Tibial nerve (tissue), 4 donors: ENCODE measurements at regions not wholly inside any gene's neighbourhood (a gene's known extent, or its start where the extent isn't known, plus 50 kb on each side); places are given as distances from the start of the nearest gene placed in this dataset.

Experiments used
- DNase-seq, 2 donors: peaks; one replicate each; pipeline ENCODE4 v3.0.0-alpha.2; 2019; ENCODE audit warnings: low spot score in 2 of 2
- H3K27ac ChIP-seq, 4 donors: fragments of 200-600 bp; sonication (generic) in 3 of 4; one replicate each; pipeline ENCODE4 v1.5.1; 2017 to 2019; ENCODE audit warnings: mild to moderate bottlenecking in 1 of 4
- H3K27me3 ChIP-seq, 2 donors: fragments of 200-600 bp; sonication (generic) in 1 of 2; one replicate each; pipeline versions ENCODE4 v1.5.1 to v1.6.0; 2017 to 2019
- H3K36me3 ChIP-seq, 3 donors: fragments of 200-600 bp; sonication (generic); one replicate each; pipeline ENCODE4 v1.5.1; 2018 to 2019
- H3K4me1 ChIP-seq, 4 donors: fragments of 200-600 bp; sonication (generic) in 3 of 4; one replicate each; pipeline ENCODE4 v1.5.1; 2017 to 2019
- H3K4me3 ChIP-seq, 4 donors: fragments of 200-600 bp; sonication (generic) in 3 of 4; one replicate each; pipeline ENCODE4 v1.5.1; 2017 to 2019; ENCODE audit warnings: mild to moderate bottlenecking in 1 of 4, moderate library complexity in 1 of 4
- H3K9me3 ChIP-seq, 4 donors: fragments of 200-600 bp; sonication (generic) in 3 of 4; one replicate each; pipeline ENCODE4 v1.5.1; 2017 to 2019
- CTCF ChIP-seq, 5 experiments: fragments of 200-600 bp in 3 of 5; fragments of 450-650 bp in 2 of 5; sonication (generic) in 3 of 5; IDR thresholded peaks; one replicate each; pipeline ENCODE4 v1.5.1; 2016 to 2019; ENCODE audit warnings: antibody characterized with exemption in 5 of 5, mild to moderate bottlenecking in 3 of 5, moderate library complexity in 2 of 5
- EP300 ChIP-seq, 2 donors: sonication (generic); formaldehyde crosslinking; IDR thresholded peaks; one replicate each; pipeline ENCODE4 v1.6.1; 2017; ENCODE audit warnings: antibody characterized with exemption in 2 of 2, mild to moderate bottlenecking in 1 of 2
- POLR2A ChIP-seq, 2 donors: fragments of 450-650 bp; IDR thresholded peaks; one replicate each; pipeline ENCODE4 v1.6.1; 2017; ENCODE audit warnings: antibody characterized with exemption in 2 of 2, mild to moderate bottlenecking in 2 of 2, moderate library complexity in 2 of 2
- WGBS, 2 donors: methylation state at CpG; one replicate each; pipeline ENCODE4 v1.1.5; 2018; 5-methylcytosine and 5-hydroxymethylcytosine counted together

GRCh38 chr1:229853751-229854150 is 213.3 kb upstream of the GALNT2 start:
- 95 to 97% methylated on average over 3 of the region's 3 CpGs for WGBS, 2 donors
- H3K9me3 ChIP-seq, result no peaks in the 10 kb centered on the region
- peaks cover 0 to 3% (median 0%) of the 10 kb centered on the region in 4 donors for H3K4me1 ChIP-seq
- no peak for DNase-seq
- TF ChIP-seq POLR2A (IDR thresholded peaks at IDR 0.05) (no peak), CTCF (IDR thresholded peaks at IDR 0.05) (no peak), EP300 (IDR thresholded peaks at IDR 0.05) (no peak)
- H3K27ac ChIP-seq, result no peak overlapping the region
- H3K27me3 ChIP-seq, result no peaks in the 10 kb centered on the region
- no peak overlapping the region for H3K4me3 ChIP-seq
- no peaks in the 10 kb centered on the region for H3K36me3 ChIP-seq

- no peak for DNase-seq
- H3K4me1 ChIP-seq, result peaks cover 0 to 3% (median 0%) of the 10 kb centered on the region in 4 donors
- no peaks in the 10 kb centered on the region for H3K36me3 ChIP-seq
- no peaks in the 10 kb centered on the region for H3K9me3 ChIP-seq
- TF ChIP-seq CTCF (IDR thresholded peaks at IDR 0.05), result no peak
- TF ChIP-seq POLR2A (IDR thresholded peaks at IDR 0.05), result no peak
- TF ChIP-seq EP300 (IDR thresholded peaks at IDR 0.05), result no peak
- WGBS, 2 donors, result 90 to 96% methylated on average over 1 of the region's 1 CpG
- no peak overlapping the region for H3K27ac ChIP-seq
- H3K27me3 ChIP-seq, result no peaks in the 10 kb centered on the region
- H3K4me3 ChIP-seq, result no peak overlapping the region
Observed at GRCh38 chr1:229854620-229855019, 212.4 kb upstream of the GALNT2 start.

- Histone ChIP-seq H3K27me3 (no peaks in the 10 kb centered on the region), H3K4me1 (peaks cover 0 to 3% (median 0%) of the 10 kb centered on the region in 4 donors), H3K27ac (peak overlapping the region in 1 of 4 donors; percentile 62), H3K4me3 (peak overlapping the region in 2 of 4 donors; percentile 9 to 31), H3K9me3 (no peaks in the 10 kb centered on the region), H3K36me3 (no peaks in the 10 kb centered on the region)
- WGBS, 2 donors, result 66 to 70% methylated on average over 7 of the region's 7 CpGs
- DNase-seq, result no peak
- TF ChIP-seq POLR2A (IDR thresholded peaks at IDR 0.05), result no peak
- no peak for TF ChIP-seq CTCF (IDR thresholded peaks at IDR 0.05)
- TF ChIP-seq EP300 (IDR thresholded peaks at IDR 0.05), result no peak
Observed at GRCh38 chr1:229856009-229856650, 210.9 kb upstream of the GALNT2 start.

GRCh38 chr1:229857585-229857984 is 209.5 kb upstream of the GALNT2 start:
- Histone ChIP-seq H3K9me3 (no peaks in the 10 kb centered on the region), H3K4me3 (no peak overlapping the region), H3K36me3 (no peaks in the 10 kb centered on the region), H3K4me1 (peaks cover 0 to 5% (median 2%) of the 10 kb centered on the region in 4 donors), H3K27me3 (no peaks in the 10 kb centered on the region), H3K27ac (peak overlapping the region in 1 of 4 donors; percentile 9)
- 73 to 78% methylated on average over 4 of the region's 4 CpGs for WGBS, 2 donors
- TF ChIP-seq EP300 (IDR thresholded peaks at IDR 0.05), result no peak
- no peak for TF ChIP-seq CTCF (IDR thresholded peaks at IDR 0.05)
- no peak for DNase-seq

- no peak overlapping the region for H3K4me3 ChIP-seq
- WGBS, 2 donors, result 57% methylated on average over 5 of the region's 5 CpGs
Observed at GRCh38 chr1:229859026-229859425, 208.0 kb upstream of the GALNT2 start.

More at GRCh38 chr1:229859026-229859425, 208.0 kb upstream of the GALNT2 start:
- Histone ChIP-seq H3K27me3 (no peaks in the 10 kb centered on the region), H3K4me1 (peaks cover 0 to 11% (median 2%) of the 10 kb centered on the region in 4 donors), H3K36me3 (no peaks in the 10 kb centered on the region), H3K9me3 (no peaks in the 10 kb centered on the region), H3K27ac (peak overlapping the region in 3 of 4 donors; percentile 36 to 75 (median 67))
- TF ChIP-seq EP300 (IDR thresholded peaks at IDR 0.05) (peak in 1 of 2 donors; percentile 33), CTCF (IDR thresholded peaks at IDR 0.05) (no peak)
- DNase-seq, result no peak
